ENCODE measurements at regions not wholly inside any gene's neighbourhood (a gene's known extent, or its start where the extent isn't known, plus 50 kb on each side); places are given as distances from the start of the nearest gene placed in this dataset.
"Not testable (repeated sequence)": the region's sequence is repeated elsewhere in the genome, so short reads cannot be mapped to it uniquely, and the experiment has no call there.

- no peak for DNase-seq
These were observed 55.0 kb upstream of the CXXC4 start for GRCh38 chr4:104549736-104550135.

- DNase-seq = no peak
These were observed 64.8 kb upstream of the CXXC4 start for GRCh38 chr4:104559502-104559901.

GRCh38 chr4:104571341-104571740 lies 76.6 kb upstream of the CXXC4 start:
- no peak for DNase-seq

- DNase-seq = no peak
These were observed 79.7 kb upstream of the CXXC4 start for GRCh38 chr4:104574371-104574770.

GRCh38 chr4:104575278-104575677 lies 80.6 kb upstream of the CXXC4 start:
- DNase-seq = no peak

GRCh38 chr4:104577405-104577804 lies 82.7 kb upstream of the CXXC4 start:
- no peak for DNase-seq

- DNase-seq = not testable (repeated sequence)
These were observed 86.8 kb upstream of the CXXC4 start for GRCh38 chr4:104581476-104581875.

GRCh38 chr4:104582056-104582455 lies 87.4 kb upstream of the CXXC4 start:
- not testable (repeated sequence) for DNase-seq

GRCh38 chr4:104589264-104589868 lies 94.7 kb upstream of the CXXC4 start:
- DNase-seq = no peak

- no peak for DNase-seq
These were observed 96.8 kb upstream of the CXXC4 start for GRCh38 chr4:104591510-104591911.

- DNase-seq = no peak
These were observed 97.5 kb upstream of the CXXC4 start for GRCh38 chr4:104592183-104592582.

- no peak for DNase-seq
These were observed 98.3 kb upstream of the CXXC4 start for GRCh38 chr4:104593019-104593418.

- no peak for DNase-seq
These were observed 101.5 kb upstream of the CXXC4 start for GRCh38 chr4:104596189-104596588.

- DNase-seq = no peak
These were observed 120.8 kb upstream of the CXXC4 start for GRCh38 chr4:104615496-104615895.

GRCh38 chr4:104615926-104616325 lies 121.2 kb upstream of the CXXC4 start:
- no peak for DNase-seq

GRCh38 chr4:104616401-104616820 lies 121.7 kb upstream of the CXXC4 start:
- DNase-seq = no peak

GRCh38 chr4:104625706-104626105 lies 131.0 kb upstream of the CXXC4 start:
- DNase-seq = no peak

- no peak for DNase-seq
These were observed 134.9 kb upstream of the CXXC4 start for GRCh38 chr4:104629601-104630000.

- DNase-seq = no peak
These were observed 135.6 kb upstream of the CXXC4 start for GRCh38 chr4:104630272-104630671.

- no peak for DNase-seq
These were observed 136.3 kb upstream of the CXXC4 start for GRCh38 chr4:104631000-104631399.

GRCh38 chr4:104641418-104641817 lies 146.7 kb upstream of the CXXC4 start:
- DNase-seq = no peak

- no peak for DNase-seq
These were observed 147.8 kb upstream of the CXXC4 start for GRCh38 chr4:104642521-104642920.

GRCh38 chr4:104643805-104644204 lies 149.1 kb upstream of the CXXC4 start:
- DNase-seq = no peak

- no peak for DNase-seq
These were observed 154.9 kb upstream of the CXXC4 start for GRCh38 chr4:104649631-104650030.

- not testable (repeated sequence) for DNase-seq
These were observed 167.6 kb upstream of the CXXC4 start for GRCh38 chr4:104662269-104662668.

GRCh38 chr4:104677116-104677515 lies 182.4 kb upstream of the CXXC4 start:
- DNase-seq = no peak

Measured in activated CD4-positive, alpha-beta T cell treated with anti-CD3 and anti-CD28 coated beads, Interleukin-10, Interleukin-2, amounts not matched to agents 100 ng/mL and 50 ng/mL, durations not matched to agents 16 hours and 8 hours (primary cell).